Smooth muscle cell (in vitro differentiated cells): ENCODE measurements at regions not wholly inside any gene's neighbourhood (a gene's known extent, or its start where the extent isn't known, plus 50 kb on each side); places are given as distances from the start of the nearest gene placed in this dataset.

ENCODE experiments used
- DNase-seq: peaks from one replicate; lab custom pipeline; 2025; ENCODE audit not compliant: unreplicated experiment; lab: John Stamatoyannopoulos, UW
- H2AFZ ChIP-seq: fragments of 200-600 bp; sonication (generic); 2 replicates; pipeline ENCODE4 v1.6.0; 2016; ENCODE audit warnings: antibody characterized with exemption, low read depth, mild to moderate bottlenecking
- H3F3A ChIP-seq: fragments of 200-600 bp; sonication (generic); 2 replicates; pipeline ENCODE4 v1.6.0; 2017; ENCODE audit warnings: antibody characterized with exemption, low read depth
- H3K27ac ChIP-seq: fragments of 200-600 bp; sonication (generic); 2 replicates; pipeline ENCODE4 v1.5.1; 2016; ENCODE audit warnings: low read depth, mild to moderate bottlenecking
- H3K27me3 ChIP-seq: fragments of 200-600 bp; sonication (generic); 2 replicates; pipeline ENCODE4 v1.6.1; 2016; ENCODE audit warnings: low read depth, mild to moderate bottlenecking
- H3K36me3 ChIP-seq: fragments of 200-600 bp; sonication (generic); 2 replicates; pipeline ENCODE4 v1.5.1; 2016; ENCODE audit warnings: low read depth
- H3K4me1 ChIP-seq: fragments of 200-600 bp; sonication (generic); 2 replicates; pipeline ENCODE4 v1.5.1; 2016; ENCODE audit warnings: low read depth
- H3K4me2 ChIP-seq: fragments of 200-600 bp; sonication (generic); 2 replicates; pipeline ENCODE4 v1.6.0; 2016; ENCODE audit warnings: mild to moderate bottlenecking
- H3K4me3 ChIP-seq: fragments of 200-600 bp; sonication (generic); 2 replicates; pipeline ENCODE4 v1.5.1; 2016; ENCODE audit warnings: mild to moderate bottlenecking
- H3K79me2 ChIP-seq: fragments of 200-600 bp; sonication (generic); 2 replicates; pipeline ENCODE4 v1.6.0; 2016; ENCODE audit warnings: low read depth, mild to moderate bottlenecking
- H3K9ac ChIP-seq: fragments of 200-600 bp; sonication (generic); 2 replicates; pipeline ENCODE4 v1.6.0; 2016; ENCODE audit warnings: low read depth
- H3K9me3 ChIP-seq: fragments of 200-600 bp; sonication (generic); replicated peaks from 2 replicates; pipeline ENCODE4 v1.5.1; 2016; ENCODE audit warnings: low read depth
- H4K20me1 ChIP-seq: fragments of 200-600 bp; sonication (generic); 2 replicates; pipeline ENCODE4 v1.6.0; 2016; ENCODE audit warnings: low read depth
- CTCF ChIP-seq: fragments of 200-600 bp; sonication (generic); IDR thresholded peaks from 2 replicates; pipeline ENCODE4 v1.5.1; 2017; ENCODE audit warnings: borderline replicate concordance, mild to moderate bottlenecking, antibody characterized with exemption; ENCODE audit not compliant: insufficient read depth, poor library complexity, severe bottlenecking
- WGBS: methylation state at CpG from one replicate; pipeline ENCODE4 v1.1.7; 2016; ENCODE audit warnings: low lambda C conversion rate; 5-methylcytosine and 5-hydroxymethylcytosine counted together

- no peaks in the 10 kb centered on the region for H3F3A ChIP-seq
- no peaks in the 10 kb centered on the region for H3K9me3 ChIP-seq
- no peaks in the 10 kb centered on the region for H3K36me3 ChIP-seq
- H4K20me1 ChIP-seq: no peaks in the 10 kb centered on the region
- H3K27me3 ChIP-seq: no peaks in the 10 kb centered on the region
- no peak overlapping the region for H3K9ac ChIP-seq
- no peak for TF ChIP-seq CTCF
- H3K27ac ChIP-seq: no peak overlapping the region
- DNase-seq: no peak
- H3K4me3 ChIP-seq: no peak overlapping the region
- no peak overlapping the region for H2AFZ ChIP-seq
- H3K4me1 ChIP-seq: no peaks in the 10 kb centered on the region
- 97% methylated on average over 2 of the region's 2 CpGs for WGBS
- no peaks in the 10 kb centered on the region for H3K79me2 ChIP-seq
- H3K4me2 ChIP-seq: no peak overlapping the region
Observed at GRCh38 chr6:134478764-134479399, 161.0 kb upstream of the SGK1 start.

- no peak overlapping the region for H2AFZ ChIP-seq
- H3K9me3 ChIP-seq: no peaks in the 10 kb centered on the region
- 79% methylated on average over 8 of the region's 8 CpGs for WGBS
- H3K4me1 ChIP-seq: peaks cover 3% of the 10 kb centered on the region
- H3F3A ChIP-seq: no peaks in the 10 kb centered on the region
- no peaks in the 10 kb centered on the region for H4K20me1 ChIP-seq
- no peak overlapping the region for H3K9ac ChIP-seq
- H3K79me2 ChIP-seq: no peaks in the 10 kb centered on the region
- no peaks in the 10 kb centered on the region for H3K27me3 ChIP-seq
- H3K27ac ChIP-seq: no peak overlapping the region
- no peaks in the 10 kb centered on the region for H3K36me3 ChIP-seq
- H3K4me3 ChIP-seq: no peak overlapping the region
- TF ChIP-seq CTCF: no peak
- no peak overlapping the region for H3K4me2 ChIP-seq
- DNase-seq: no peak
Observed at GRCh38 chr6:134477991-134478635, 160.2 kb upstream of the SGK1 start.

GRCh38 chr6:134474955-134475354 is 157.0 kb upstream of the SGK1 start:
- 93% methylated on average over 9 of the region's 9 CpGs for WGBS
- H3K4me1 ChIP-seq: peaks cover 8% of the 10 kb centered on the region

More at GRCh38 chr6:134474955-134475354, 157.0 kb upstream of the SGK1 start:
- TF ChIP-seq CTCF: no peak
- Histone ChIP-seq H3K27ac (no peak overlapping the region), H3K36me3 (no peaks in the 10 kb centered on the region), H2AFZ (no peak overlapping the region), H3K9ac (no peak overlapping the region), H3K27me3 (no peaks in the 10 kb centered on the region), H3K4me3 (no peak overlapping the region), H4K20me1 (no peaks in the 10 kb centered on the region), H3K79me2 (no peaks in the 10 kb centered on the region), H3K4me2 (no peak overlapping the region), H3F3A (no peaks in the 10 kb centered on the region), H3K9me3 (no peaks in the 10 kb centered on the region)
- DNase-seq: no peak
